ENCODE measurements at regions not wholly inside any gene's neighbourhood (a gene's known extent, or its start where the extent isn't known, plus 50 kb on each side); places are given as distances from the start of the nearest gene placed in this dataset.

DNA sequence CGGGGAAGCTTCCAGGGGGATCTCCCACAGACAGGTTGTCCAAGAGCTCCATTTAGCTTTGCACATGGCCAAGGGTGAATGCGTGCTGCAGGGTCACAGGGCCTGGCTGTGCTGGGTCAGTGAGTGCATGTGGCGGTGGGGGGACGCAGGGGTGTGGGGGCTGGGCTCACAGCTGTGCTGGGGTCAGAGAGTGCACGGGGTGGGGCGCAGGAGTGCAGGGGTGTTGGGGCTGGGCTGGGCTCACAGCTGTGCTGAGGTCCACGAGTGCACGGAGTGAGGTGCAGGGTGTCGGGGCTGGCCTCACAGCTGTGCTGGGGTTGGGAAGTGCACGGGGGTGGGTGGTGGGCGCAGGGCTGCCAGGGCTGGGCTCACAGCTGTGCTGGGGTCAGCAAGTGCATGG lies 557.7 kb downstream of the BRD1 start:
- TF ChIP-seq, protein P1, sequence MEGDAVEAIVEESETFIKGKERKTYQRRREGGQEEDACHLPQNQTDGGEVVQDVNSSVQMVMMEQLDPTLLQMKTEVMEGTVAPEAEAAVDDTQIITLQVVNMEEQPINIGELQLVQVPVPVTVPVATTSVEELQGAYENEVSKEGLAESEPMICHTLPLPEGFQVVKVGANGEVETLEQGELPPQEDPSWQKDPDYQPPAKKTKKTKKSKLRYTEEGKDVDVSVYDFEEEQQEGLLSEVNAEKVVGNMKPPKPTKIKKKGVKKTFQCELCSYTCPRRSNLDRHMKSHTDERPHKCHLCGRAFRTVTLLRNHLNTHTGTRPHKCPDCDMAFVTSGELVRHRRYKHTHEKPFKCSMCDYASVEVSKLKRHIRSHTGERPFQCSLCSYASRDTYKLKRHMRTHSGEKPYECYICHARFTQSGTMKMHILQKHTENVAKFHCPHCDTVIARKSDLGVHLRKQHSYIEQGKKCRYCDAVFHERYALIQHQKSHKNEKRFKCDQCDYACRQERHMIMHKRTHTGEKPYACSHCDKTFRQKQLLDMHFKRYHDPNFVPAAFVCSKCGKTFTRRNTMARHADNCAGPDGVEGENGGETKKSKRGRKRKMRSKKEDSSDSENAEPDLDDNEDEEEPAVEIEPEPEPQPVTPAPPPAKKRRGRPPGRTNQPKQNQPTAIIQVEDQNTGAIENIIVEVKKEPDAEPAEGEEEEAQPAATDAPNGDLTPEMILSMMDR (conservative IDR thresholded peaks at IDR 0.05), result no peak
- Mint-ChIP-seq H3K9me3 (peaks cover 2% of the 10 kb centered on the region), H3K4me3 (no peak overlapping the region), H3K27ac (ENCODE audit: unreplicated experiment) (no peak overlapping the region), H3K36me3 (ENCODE audit: low read depth) (no peaks in the 10 kb centered on the region), H3K27me3 (ENCODE audit: low read depth) (peaks cover 40% of the 10 kb centered on the region), H3K4me1 (peaks cover 11% of the 10 kb centered on the region)
- DNase-seq (ENCODE audit: low read depth, low spot score), result no peak

DNA sequence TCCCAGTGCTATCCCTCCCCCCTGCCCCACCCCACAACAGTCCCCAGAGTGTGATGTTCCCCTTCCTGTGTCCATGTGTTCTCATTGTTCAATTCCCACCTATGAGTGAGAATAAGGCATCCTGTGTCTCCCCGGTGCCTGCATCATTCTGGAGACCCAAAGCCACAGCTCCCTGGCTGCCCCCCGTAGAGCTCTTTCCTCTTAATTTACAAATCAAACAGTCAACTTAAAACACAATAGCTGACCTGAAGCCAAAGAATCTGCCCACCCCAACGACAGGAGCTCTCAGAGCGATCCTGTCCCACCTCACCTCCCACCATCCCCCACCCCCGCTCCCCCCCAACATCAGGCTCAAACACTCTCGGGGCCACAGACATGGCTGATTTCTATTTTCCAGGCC lies 558.3 kb downstream of the BRD1 start:
- Mint-ChIP-seq H3K27me3 (ENCODE audit: low read depth) (peaks cover 37% of the 10 kb centered on the region), H3K9me3 (peaks cover 2% of the 10 kb centered on the region), H3K36me3 (ENCODE audit: low read depth) (no peaks in the 10 kb centered on the region), H3K27ac (ENCODE audit: unreplicated experiment) (no peak overlapping the region), H3K4me1 (peaks cover 11% of the 10 kb centered on the region), H3K4me3 (no peak overlapping the region)
- DNase-seq (ENCODE audit: low read depth, low spot score), result no peak
- TF ChIP-seq, protein P1 (conservative IDR thresholded peaks at IDR 0.05), result no peak

DNA sequence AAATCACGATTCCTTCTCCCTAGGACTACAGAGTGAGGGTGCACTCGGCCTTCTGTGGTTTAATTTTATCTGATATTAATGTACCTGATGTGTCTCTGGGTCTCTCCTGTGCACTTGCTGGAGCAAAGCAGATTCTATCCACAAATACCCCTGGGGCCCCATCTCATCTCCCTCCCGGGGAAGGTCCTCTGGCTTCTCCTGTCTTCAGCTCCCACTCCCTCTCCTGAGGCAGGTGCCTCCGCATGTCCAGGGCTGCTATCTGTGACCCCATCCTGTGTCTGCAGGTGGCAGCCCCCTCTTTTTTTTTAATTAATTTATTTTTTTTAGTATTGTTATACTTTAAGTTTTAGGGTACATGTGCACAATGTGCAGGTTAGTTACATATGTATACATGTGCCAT lies 558.7 kb downstream of the BRD1 start:
- no peaks in the 10 kb centered on the region for H3K36me3 Mint-ChIP-seq (ENCODE audit: low read depth)
- DNase-seq (ENCODE audit: low read depth, low spot score), result no peak
- peaks cover 11% of the 10 kb centered on the region for H3K4me1 Mint-ChIP-seq
- TF ChIP-seq, protein P1 (conservative IDR thresholded peaks at IDR 0.05), result no peak
- H3K27me3 Mint-ChIP-seq (ENCODE audit: low read depth), result peaks cover 34% of the 10 kb centered on the region
- H3K27ac Mint-ChIP-seq (ENCODE audit: unreplicated experiment), result no peak overlapping the region
- H3K9me3 Mint-ChIP-seq, result peaks cover 2% of the 10 kb centered on the region
- no peak overlapping the region for H3K4me3 Mint-ChIP-seq

DNA sequence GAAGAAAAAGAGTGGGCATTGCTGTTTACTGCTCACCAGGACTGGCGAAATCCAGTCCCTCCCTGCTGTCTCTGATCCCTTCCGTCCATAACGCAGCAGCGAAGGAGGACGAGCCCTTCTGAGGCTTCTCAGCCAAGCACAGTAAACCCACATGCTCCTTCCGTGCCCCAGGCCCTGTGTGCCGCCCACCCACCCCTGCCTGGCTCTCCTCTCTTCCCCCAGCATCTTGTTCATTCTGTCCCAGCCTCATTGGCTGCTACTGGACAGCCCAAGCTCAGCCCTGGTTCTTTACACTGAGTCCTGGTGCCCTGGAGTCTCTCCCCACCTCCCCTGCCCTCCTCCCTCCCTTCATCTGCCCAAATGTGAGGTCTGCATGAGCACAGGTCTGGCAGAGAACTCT lies 559.7 kb downstream of the BRD1 start:
- no peaks in the 10 kb centered on the region for H3K36me3 Mint-ChIP-seq (ENCODE audit: low read depth)
- no peak overlapping the region for H3K4me3 Mint-ChIP-seq
- no peak for DNase-seq (ENCODE audit: low read depth, low spot score)
- H3K9me3 Mint-ChIP-seq, result peaks cover 2% of the 10 kb centered on the region
- peaks cover 34% of the 10 kb centered on the region for H3K27me3 Mint-ChIP-seq (ENCODE audit: low read depth)
- TF ChIP-seq, protein P1 (conservative IDR thresholded peaks at IDR 0.05), result no peak
- H3K27ac Mint-ChIP-seq (ENCODE audit: unreplicated experiment), result no peak overlapping the region
- peaks cover 11% of the 10 kb centered on the region for H3K4me1 Mint-ChIP-seq

- Mint-ChIP-seq H3K27me3 (ENCODE audit: low read depth) (peaks cover 25% of the 10 kb centered on the region), H3K9me3 (peaks cover 2% of the 10 kb centered on the region), H3K27ac (ENCODE audit: unreplicated experiment) (no peak overlapping the region), H3K36me3 (ENCODE audit: low read depth) (no peaks in the 10 kb centered on the region), H3K4me1 (peaks cover 11% of the 10 kb centered on the region), H3K4me3 (no peak overlapping the region)
- no peak for DNase-seq (ENCODE audit: low read depth, low spot score)
- TF ChIP-seq, protein P1 (conservative IDR thresholded peaks at IDR 0.05), result no peak
Observed at GRCh38 chr22:49266561-49267519, 560.8 kb downstream of the BRD1 start.

Data from neural crest cell (in vitro differentiated cells).